Stimulated activated CD4-positive, alpha-beta T cell treated with anti-CD3 and anti-CD28 coated beads, Interleukin-2, amount 100 ng/mL, for 48 hours (primary cell): ENCODE measurements at regions not wholly inside any gene's neighbourhood (a gene's known extent, or its start where the extent isn't known, plus 50 kb on each side); places are given as distances from the start of the nearest gene placed in this dataset.

Experiments used
- DNase-seq, 2 donors: peaks; one replicate each; pipeline ENCODE4 v3.0.0-alpha.2; 2020

DNA sequence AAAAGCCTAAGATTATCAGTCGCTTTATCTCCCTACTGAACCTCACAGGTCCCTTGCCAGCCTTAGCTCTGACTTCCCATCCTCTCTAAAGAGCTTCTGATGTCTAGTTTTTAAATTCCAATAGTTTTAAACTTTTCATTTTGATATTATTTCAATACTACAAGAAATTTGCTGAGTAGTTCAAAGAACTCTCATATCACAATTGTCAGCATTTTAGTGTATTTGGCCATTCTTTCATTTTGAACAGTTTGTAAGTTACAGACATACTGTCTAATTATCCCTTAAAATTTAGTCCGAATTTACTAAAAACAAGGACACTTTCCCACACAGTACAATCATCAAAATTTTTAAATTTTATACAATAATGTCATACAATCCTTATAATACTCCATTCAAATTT, 666.8 kb upstream of the SETBP1 start:
- DNase-seq, result no peak

DNA sequence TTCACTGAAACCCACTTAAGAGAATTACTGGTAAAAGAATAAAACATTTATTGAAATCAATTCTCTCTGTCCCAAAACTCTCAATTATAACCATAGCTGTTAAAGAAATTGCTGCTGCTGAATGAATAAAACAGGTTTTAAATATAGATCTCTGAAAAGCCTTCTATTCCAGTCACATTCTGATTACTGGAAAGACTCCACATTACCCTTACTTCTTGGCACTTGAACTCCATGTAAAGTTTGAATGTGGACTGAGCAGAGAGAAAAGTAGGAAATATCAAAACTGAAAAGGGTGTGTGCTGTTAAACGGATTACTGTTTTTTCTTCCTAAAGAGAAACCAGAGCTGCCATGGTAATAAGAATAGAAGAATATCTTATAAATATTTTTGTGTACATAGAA, 655.3 kb upstream of the SETBP1 start:
- DNase-seq, result no peak

DNA sequence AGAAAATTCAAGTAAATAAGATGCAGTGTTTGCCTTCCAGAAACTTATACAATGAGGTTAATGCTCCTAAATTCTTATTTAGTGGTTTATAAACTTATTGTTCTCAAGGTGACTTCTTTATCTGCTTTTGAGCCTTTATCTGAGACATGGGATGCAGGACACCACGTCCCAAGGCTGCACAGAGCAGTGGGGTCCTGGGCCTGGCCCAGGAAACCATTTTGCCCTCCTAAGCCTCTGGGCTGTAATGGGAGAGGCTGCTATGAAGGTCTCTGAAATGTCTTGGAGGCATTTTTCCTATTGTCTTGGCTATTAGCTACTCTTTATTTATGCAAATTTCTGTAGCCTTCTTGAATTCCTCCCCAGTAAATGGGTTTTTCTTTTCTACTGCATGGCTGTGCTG, 652.6 kb upstream of the SETBP1 start:
- no peak for DNase-seq

DNA sequence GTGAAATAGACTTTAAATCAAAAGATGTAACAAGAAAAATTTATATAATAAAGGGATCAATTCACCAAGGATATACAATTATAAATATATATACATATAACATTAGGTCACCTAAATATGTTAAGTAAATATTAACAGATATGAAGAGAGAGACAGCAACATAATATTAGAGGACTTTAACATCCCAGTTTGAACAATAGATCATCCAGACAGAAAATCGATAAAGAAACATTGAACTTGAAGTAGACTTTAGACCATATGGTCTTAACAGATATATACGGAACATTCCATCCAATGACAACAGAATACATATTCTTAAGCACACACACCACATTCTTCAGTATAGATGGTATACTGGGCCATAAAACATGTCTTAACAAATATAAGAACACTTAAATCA, 649.6 kb upstream of the SETBP1 start:
- DNase-seq, result no peak

DNA sequence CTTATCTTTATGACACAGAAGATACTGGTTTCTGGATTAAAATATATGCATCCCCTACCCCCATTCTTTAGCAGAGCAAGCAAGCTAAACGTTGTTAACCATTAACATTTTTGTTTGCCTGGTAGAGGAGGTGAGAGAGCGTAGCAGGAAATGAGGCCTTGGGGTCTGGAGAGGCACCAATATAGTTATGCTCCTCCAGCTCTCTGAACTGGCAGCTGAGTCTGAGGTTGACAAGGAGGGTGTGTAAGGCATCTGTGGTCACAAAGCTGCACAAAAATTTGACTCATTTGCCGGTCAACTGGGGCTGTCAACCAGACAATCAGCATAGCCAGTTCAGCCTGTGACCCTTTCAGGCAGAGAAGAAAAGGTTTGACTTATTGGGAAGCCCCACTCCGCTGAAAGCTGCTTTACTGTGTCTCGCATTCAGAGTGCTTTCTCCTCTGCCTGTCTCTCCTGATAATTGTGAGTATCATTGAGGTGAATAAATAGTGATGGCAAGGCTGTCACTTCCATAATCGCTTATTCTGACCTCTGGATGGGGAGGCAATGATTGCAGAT, 647.5 kb upstream of the SETBP1 start:
- DNase-seq, result no peak

DNA sequence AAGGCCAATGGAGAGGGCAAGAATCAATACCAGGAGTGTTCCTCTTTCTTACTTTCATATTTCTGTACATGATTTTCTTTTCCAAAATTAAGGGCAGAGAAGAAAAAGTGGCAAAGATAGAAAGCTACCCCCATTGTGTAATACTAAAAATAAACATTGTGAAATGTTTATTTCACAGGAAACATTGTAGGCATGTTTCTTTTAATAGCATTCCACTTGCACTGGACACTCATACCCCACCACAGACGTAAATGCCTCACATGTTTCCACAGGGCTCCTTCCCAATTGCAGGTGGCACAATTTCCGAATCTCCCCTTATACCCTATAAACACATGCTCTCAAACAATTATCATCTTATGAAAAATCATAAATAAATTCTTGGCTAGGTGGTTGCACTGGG, 645.1 kb upstream of the SETBP1 start:
- no peak for DNase-seq

DNA sequence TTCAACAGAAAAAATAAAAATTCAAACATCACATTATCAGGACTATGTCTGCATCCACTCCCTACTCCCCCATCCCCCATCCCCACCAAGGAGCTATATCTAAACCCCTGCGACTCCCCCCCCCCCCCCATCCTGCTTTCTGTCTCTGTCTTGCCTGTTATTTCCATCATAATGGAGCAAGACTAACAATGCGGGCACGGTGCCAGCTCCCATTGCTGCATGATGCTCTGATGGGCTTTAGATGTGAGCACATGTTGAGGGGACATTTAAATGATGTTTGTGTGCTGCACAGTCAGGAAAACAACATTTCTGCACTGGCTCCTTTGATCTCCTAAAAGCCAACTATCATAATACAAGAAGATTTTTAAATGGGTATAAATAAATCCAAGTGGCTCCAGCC, 644.2 kb upstream of the SETBP1 start:
- DNase-seq, result no peak

DNA sequence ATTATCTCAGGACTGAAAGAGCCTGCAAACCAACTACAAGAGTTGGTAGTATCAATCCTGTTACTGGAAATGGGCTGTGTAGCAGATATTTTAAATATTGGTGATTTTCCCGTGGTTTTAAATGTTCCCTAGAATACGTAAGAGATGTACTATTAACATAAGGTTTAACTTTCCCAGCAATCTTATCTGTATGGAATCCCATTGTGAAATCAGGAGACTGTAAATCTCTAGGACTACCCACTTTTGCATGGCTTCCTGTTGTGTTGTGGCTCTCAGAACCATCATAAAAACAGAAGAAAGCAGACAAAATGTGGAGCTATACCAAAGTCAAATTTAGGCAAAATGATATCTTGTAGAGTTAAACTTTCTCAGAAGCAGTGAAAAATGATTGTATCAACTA, 641.5 kb upstream of the SETBP1 start:
- no peak for DNase-seq

DNA sequence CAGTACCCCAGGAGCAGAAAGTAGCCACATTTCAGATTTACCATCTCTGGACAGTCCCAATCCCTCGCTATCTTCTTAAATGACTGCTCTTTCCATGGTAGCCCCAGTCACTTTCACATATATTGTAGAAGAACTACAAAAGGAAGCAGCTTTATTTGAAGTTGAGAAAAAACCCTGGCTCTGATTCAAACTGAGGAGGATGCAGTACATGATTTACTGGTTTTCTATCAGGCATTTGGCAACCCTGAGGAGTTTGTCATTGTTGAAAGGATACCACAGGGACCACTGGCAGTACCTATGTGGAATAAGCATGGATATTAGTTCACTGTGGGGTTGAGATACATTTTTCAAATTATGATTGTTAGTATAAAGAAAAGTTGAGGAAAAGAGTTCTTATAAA, 640.9 kb upstream of the SETBP1 start:
- DNase-seq, result no peak

DNA sequence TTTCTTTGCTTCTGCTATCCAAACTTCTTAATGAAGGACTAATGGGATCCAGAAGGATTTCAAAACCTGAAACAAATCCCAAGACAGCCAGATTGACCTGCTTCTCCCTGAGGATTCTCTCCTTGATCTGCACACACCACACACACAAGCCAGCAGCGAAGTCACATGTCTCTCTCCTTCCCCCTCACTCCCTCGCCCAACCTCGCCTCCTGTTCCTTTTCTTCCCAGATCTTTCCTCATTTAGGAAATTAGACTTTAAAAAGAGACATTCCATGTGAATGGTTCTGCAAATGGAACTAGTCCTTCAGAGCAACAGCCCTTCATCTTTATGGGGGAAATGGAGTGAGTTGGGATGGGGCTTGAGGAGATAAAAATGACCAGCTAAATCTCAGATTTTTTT, 639.1 kb upstream of the SETBP1 start:
- DNase-seq, result no peak

DNA sequence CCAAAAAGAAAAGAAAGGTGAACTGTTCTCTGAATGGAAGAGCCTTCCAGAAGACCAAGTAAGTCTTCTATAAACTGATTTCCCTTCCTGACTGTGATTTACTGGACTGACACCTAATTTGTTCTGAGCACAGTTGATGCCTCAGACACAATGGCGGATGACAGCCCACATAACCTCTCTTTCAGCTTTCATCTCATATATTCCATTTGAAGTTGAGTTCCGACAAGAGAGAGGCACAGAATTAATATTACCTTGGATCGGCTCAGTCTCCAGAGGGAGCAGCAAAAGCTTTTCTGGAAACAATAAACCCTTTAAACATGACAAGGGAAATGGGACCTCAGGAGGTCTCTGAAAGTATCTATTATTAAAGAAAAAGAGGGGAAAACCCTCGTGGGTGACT, 638.7 kb upstream of the SETBP1 start:
- no peak for DNase-seq

DNA sequence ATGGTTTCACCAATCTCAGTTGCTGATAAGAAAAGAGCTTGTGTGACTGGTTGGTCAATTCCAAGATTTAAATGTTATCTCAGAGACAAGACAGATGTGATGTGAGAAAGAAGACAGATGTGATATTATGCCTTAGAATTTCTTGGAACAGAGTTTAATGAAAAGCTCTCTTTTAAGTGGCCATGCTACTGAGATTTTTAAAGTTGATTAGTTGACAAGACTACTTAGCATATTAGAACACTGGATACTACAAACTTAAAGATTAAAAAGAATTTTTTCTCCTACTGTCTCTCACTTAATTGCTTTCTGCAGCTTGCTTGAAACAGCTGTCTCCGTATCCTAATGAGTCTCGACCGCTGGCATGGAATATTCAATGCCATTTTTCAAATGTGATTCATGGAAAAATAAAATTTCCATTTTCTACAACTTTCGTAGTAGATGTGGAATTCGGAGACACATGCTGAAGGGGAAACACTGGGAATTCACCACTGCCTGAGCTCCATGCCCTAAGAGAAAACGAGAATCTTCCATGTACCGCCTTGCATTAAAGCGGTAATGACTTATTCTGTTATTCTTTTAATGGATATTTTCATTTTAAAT, 634.2 kb upstream of the SETBP1 start:
- no peak for DNase-seq

DNA sequence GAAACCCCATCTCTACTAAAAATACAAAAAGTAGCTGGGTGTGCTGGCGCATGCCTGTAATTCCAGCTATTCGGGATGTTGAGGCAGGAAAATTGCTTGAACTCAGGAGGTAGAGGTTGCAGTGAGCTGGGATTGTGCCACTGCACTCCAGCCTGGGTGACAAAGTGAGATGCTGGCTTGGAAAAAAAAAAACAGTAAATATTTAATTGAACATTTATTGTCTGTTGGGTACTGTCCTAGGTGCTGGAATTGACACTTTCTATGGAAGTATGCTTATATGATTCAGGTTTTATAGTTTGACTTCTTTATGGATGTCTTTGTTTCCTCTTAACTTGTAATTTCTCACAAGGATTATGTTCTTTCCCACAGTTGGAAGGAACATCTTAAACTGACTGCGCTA, 633.1 kb upstream of the SETBP1 start:
- DNase-seq, result no peak

DNA sequence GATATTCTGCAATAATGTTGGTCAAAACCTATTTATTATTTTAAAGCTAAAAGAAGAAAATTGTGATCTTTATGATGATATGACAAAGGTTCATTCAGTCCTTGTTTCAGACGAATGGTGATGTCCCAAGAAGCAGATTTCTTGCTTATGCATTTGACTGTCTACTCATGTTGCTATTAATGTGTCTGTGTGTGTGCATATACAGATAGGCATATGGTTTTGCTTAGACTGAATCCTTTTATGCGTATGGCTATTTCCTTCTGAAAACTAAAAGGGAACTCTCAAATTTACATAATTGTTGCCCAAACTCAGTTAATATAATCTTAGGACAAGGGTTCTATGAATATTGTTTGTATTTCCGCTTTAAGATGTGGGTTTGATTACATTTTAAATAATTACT, 632.3 kb upstream of the SETBP1 start:
- no peak for DNase-seq

DNA sequence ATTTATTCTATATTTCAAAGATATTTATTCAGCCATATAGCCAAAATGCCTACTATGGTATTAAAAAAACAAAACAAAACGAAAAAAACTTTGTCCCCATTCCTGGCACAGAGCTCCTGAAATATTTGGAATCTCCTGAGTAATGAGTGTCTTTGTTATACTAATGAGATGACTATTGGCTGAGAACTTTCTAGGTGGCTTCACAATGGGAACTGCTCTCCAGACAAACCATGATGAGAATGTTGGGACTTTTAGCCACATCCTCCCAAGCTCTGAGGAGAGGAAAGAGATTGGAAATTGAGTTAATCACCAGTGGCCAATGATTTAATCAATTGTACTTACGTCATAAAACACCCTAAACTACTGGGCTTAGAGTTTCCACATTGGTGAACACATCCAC, 631.8 kb upstream of the SETBP1 start:
- DNase-seq, result no peak

DNA sequence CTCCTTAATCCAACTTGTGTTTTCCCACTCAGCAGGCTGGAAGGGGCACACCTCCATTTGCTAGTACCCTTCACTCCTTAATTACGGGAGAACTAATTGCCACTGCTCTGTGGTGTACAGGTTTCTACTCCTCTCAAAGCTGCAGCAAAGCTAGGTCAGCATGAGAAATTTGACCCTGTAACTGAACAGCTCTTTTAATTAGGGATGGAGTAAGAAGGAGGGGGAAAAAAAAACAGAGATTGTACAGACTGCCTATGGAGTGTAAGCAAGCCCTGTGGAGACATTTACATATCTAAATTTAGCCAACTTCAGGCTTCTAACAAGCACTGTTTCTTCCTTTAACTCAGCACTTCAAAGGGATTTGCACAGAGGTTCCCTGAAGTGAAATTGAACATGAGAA, 629.7 kb upstream of the SETBP1 start:
- no peak for DNase-seq

DNA sequence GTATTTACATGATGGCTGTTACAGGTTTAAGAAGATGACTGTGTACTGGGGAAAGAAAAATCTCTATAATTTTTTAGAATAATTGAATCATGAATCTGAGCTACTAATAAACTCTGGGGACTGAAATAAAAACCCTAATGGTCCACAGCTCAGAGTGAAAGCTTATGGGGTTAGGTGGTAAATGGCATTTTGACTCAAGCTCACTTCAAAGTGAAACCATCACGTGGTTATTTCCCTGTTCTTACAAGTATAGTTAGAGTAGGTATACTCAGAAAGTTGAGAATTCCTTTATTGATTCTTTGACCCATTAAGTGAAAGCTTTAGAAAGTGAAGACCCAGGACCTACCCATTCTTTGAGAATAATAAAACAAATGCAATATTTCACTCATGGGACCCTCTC, 626.2 kb upstream of the SETBP1 start:
- no peak for DNase-seq

DNA sequence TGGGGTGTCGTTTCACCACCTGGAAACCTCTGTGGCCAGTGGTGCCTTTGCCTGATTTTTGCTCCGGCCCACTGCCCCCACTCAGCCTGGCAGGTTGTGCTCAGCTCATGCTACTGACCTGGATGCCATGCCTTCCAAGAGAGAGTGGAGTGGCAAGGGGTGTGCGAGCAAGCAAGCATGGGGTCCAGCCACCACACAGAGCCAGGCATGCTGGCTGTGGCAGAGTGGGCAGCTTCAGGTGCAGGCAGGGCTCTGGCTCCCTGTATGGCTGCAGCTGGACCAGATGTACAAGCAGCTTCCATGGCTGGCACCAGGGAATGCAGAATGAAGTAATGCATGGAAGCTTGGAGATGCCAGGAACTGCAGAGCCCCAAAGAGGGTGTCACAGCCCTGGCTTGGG, 620.5 kb upstream of the SETBP1 start:
- DNase-seq, result no peak

DNA sequence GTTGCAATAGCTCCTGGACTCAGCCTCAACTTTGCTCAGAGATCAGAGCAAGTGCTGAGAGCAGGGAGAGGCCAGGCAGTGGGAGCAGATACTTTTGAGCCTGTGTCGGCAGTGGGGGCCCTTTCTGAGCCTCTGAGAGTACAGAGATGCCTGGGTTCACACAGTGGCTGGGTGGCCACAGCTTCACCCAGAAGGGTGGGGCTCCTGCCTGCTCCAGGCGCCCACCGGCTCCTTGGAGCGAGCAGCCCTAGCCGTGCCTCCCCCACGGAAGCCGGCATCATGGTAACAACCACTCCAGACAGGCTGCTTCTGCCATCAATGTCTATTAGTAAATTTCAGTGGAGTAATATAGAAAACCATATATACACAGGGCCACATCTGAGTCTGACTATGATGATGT, 619.2 kb upstream of the SETBP1 start:
- DNase-seq, result no peak

DNA sequence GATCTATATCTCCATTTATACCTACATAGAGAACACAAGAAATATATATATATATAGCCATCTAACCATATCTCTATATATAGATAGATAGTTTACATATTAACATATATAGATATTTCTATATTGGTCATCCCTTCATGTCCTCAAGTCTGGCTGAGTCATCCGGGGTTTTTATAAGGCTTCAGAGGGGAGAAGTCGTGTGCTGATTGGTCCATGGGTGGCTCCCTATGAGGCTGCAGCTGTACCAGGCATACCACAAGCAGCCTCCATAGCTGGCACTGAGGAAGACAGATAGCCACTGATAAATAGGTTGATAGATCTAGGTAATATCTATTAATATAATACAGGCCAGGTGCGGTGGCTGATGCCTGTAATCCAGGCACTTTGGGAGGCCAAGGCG, 618.3 kb upstream of the SETBP1 start:
- DNase-seq, result no peak

DNA sequence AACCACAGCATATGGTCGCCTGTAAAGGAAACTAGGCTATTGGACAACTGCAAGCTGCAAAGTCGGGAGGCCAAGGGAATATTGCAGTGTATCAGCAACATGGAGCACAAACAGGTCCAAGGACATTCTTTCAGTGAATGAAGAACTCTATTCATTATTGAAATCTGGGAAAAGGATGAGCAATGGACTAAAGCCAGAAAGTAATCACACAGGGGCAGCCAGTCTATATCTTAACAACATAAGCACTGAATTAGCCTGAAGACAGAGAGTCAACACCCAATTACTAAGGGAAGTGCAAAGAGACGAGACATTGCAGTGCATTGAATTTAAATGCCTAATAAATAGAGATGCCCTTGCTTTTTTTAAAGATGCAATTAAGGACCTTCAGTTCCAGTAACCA, 615.5 kb upstream of the SETBP1 start:
- no peak for DNase-seq

DNA sequence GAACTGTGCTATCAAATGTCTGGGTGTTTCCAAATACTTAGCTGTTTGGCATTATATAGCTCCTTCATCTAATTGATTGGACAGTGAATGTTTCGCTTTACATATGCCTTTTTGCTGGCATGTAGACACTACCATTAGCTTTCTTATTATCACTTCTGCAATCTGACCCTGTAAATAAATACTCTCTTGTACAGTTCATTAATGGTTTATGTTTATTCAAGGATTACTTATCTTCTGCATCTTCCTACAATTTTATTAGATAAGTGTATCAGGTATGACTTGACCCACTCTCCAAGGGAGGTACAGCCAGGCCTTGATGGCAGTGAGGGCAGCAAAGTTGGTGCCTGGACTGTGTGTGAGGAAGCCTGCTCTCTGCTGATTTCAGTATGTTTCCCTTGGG, 614.1 kb upstream of the SETBP1 start:
- no peak for DNase-seq

DNA sequence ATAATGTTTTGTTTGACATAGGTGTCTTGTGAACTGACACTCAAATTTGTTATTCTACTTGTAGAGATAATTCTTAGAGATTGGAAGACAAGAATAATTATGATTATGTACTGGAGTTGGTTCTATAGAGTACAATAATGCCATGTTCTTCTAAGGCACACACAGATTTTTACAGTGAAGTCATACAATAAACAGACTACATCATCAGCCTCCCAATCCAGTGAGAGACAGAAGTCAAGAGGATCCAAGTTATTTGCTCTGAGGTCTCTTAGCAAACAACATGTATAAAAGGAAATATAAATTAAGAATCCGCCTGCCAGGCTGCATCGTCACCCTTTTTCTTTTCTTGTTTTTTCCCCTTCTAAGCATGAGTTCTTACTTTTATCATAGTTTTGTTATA, 613.5 kb upstream of the SETBP1 start:
- no peak for DNase-seq

DNA sequence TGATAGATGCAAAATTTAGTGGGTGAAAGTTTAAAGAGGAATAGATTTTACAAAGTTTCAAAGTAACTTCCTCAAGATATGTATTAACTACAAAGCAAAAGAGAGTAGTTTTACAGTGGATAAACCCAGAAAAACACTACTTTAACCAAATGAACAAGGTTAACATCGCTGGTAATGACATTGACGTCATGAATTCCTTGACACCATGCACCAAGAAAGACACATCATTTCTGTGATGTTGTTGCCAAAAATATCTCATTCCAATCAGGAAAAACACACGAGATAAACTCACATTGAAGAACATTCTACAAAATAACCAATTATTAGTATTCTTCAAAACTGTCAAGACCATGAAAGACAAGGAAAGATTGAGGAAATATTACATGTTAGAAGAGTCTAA, 605.6 kb upstream of the SETBP1 start:
- DNase-seq, result no peak

DNA sequence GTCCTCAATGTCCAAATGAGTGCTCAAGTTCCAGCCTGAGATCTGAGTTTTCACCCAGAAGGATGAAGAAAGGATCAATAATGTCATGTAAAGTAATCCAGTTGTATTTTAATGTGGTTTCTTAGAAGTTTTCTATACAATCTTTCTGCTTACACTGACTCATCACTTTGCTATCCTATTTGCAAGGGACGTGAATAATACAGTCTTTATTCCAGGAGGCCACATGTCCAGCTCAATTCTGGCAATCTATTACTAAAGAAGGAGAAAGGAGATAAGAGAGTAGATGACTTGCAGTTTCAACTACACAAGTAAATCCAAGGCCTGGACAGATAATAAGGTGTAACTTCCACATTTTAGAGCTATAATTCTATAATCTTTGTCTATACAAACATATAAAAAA, 601.1 kb upstream of the SETBP1 start:
- no peak for DNase-seq

DNA sequence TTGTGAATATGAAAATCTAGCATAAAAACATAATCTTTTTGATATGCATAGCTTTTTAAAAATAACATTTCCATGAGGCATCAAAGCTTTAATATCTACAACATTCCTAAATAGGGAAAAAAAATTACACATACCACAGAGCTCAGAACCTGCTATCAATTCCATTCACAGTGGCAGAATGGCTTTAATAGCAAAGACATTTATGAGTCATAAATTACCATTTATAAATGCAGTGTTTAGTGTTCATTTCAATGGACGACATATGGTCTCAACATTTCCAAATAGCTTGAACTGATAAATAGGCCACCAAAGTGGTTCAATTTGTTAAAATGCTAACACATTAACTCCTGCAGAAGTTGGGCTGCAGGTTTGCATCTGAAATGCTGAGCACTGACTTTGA, 600.6 kb upstream of the SETBP1 start:
- DNase-seq, result no peak
